ENCODE measurements at regions not wholly inside any gene's neighbourhood (a gene's known extent, or its start where the extent isn't known, plus 50 kb on each side); places are given as distances from the start of the nearest gene placed in this dataset.

GRCh38 chr14:105879503-105879866 lies 353.1 kb downstream of the TMEM121 start:
- H3K9me3 ChIP-seq (ENCODE audit: control insufficient read depth in 4 of 4, low read length in 3 of 4): no peaks in the 10 kb centered on the region
- no peaks in the 10 kb centered on the region for H3K36me3 ChIP-seq (ENCODE audit: control insufficient read depth in 4 of 4, insufficient read depth in 3 of 4, low read depth in 1 of 4, low read length in 3 of 4)
- no peak overlapping the region for H3K4me3 ChIP-seq (ENCODE audit: low read depth in 1 of 3, low read length in 3 of 3)
- WGBS: 72% methylated on average over 7 of the region's 7 CpGs
- peaks cover 0 to 3% (median 0%) of the 10 kb centered on the region in 4 donors for H3K27me3 ChIP-seq (ENCODE audit: control insufficient read depth in 4 of 4, insufficient read depth in 4 of 4, low read length in 3 of 4)
- H3K9ac ChIP-seq (ENCODE audit: low read depth in 1 of 2, low read length in 2 of 2): no peak overlapping the region
- H3K27ac ChIP-seq (ENCODE audit: low read depth in 1 of 2, low read length in 2 of 2): no peak overlapping the region
- H3K4me1 ChIP-seq (ENCODE audit: control insufficient read depth in 4 of 4, insufficient read depth in 4 of 4, low read length in 3 of 4): no peaks in the 10 kb centered on the region
- TF ChIP-seq GABPA (IDR thresholded peaks at IDR 0.05 in 1 of 2, conservative IDR thresholded peaks at IDR 0.05 in 1 of 2): no peak
- no peak for TF ChIP-seq EGR1 (IDR thresholded peaks at IDR 0.05; ENCODE audit: low read depth in 2 of 2)
- TF ChIP-seq CTCF (IDR thresholded peaks at IDR 0.05; ENCODE audit: low read depth, low read length, missing input control): no peak
- TF ChIP-seq SP1 (IDR thresholded peaks at IDR 0.05): no peak
- TF ChIP-seq RXRA (IDR thresholded peaks at IDR 0.05): no peak
- TF ChIP-seq FOXA1 (IDR thresholded peaks at IDR 0.05): no peak
- TF ChIP-seq HNF4A (conservative IDR thresholded peaks at IDR 0.05): no peak
- no peak for TF ChIP-seq HNF4G (IDR thresholded peaks at IDR 0.05)
- TF ChIP-seq JUND (IDR thresholded peaks at IDR 0.05): no peak
- TF ChIP-seq ATF3 (IDR thresholded peaks at IDR 0.05): no peak
- no peak for TF ChIP-seq REST (IDR thresholded peaks at IDR 0.05)
- no peak for TF ChIP-seq RAD21 (IDR thresholded peaks at IDR 0.05)
- TF ChIP-seq TAF1 (conservative IDR thresholded peaks at IDR 0.05): no peak
- no peak for TF ChIP-seq NR2F2 (IDR thresholded peaks at IDR 0.05)
- TF ChIP-seq, protein P1, sequence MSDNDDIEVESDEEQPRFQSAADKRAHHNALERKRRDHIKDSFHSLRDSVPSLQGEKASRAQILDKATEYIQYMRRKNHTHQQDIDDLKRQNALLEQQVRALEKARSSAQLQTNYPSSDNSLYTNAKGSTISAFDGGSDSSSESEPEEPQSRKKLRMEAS (IDR thresholded peaks at IDR 0.05): no peak
- no peak for TF ChIP-seq YY1 (IDR thresholded peaks at IDR 0.05)
- TF ChIP-seq, protein P2, sequence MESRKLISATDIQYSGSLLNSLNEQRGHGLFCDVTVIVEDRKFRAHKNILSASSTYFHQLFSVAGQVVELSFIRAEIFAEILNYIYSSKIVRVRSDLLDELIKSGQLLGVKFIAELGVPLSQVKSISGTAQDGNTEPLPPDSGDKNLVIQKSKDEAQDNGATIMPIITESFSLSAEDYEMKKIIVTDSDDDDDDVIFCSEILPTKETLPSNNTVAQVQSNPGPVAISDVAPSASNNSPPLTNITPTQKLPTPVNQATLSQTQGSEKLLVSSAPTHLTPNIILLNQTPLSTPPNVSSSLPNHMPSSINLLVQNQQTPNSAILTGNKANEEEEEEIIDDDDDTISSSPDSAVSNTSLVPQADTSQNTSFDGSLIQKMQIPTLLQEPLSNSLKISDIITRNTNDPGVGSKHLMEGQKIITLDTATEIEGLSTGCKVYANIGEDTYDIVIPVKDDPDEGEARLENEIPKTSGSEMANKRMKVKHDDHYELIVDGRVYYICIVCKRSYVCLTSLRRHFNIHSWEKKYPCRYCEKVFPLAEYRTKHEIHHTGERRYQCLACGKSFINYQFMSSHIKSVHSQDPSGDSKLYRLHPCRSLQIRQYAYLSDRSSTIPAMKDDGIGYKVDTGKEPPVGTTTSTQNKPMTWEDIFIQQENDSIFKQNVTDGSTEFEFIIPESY (IDR thresholded peaks at IDR 0.05): no peak
- DNase-seq (ENCODE audit: low spot score): no peak
